Adrenal gland (tissue), 5 donors: ENCODE measurements at regions not wholly inside any gene's neighbourhood (a gene's known extent, or its start where the extent isn't known, plus 50 kb on each side); places are given as distances from the start of the nearest gene placed in this dataset.

ENCODE experiments used
- POLR2A ChIP-seq, 2 donors: fragments of 450-650 bp; IDR thresholded peaks; one replicate each; pipeline ENCODE4 v1.6.1; 2017; ENCODE audit warnings: antibody characterized with exemption in 2 of 2, mild to moderate bottlenecking in 2 of 2, moderate library complexity in 1 of 2
- TF ChIP-seq, protein P1 (sequence below), 6 experiments: fragments of 450-650 bp in 4 of 6; fragments of 200-600 bp in 2 of 6; sonication (generic) in 1 of 6; IDR thresholded peaks; 1 replicate in 5 of 6; 2 replicates in 1 of 6; pipeline versions ENCODE4 v1.5.1 to v1.8.0; 2016 to 2021; ENCODE audit warnings: antibody characterized with exemption in 6 of 6, mild to moderate bottlenecking in 2 of 6, moderate library complexity in 1 of 6
- donor health status: DM: no; HTN: no; CAD: no.

GRCh38 chr3:25023876-25024275 lies 404.2 kb upstream of the RARB start:
- TF ChIP-seq POLR2A (IDR thresholded peaks at IDR 0.05), result no peak
- TF ChIP-seq, protein P1, sequence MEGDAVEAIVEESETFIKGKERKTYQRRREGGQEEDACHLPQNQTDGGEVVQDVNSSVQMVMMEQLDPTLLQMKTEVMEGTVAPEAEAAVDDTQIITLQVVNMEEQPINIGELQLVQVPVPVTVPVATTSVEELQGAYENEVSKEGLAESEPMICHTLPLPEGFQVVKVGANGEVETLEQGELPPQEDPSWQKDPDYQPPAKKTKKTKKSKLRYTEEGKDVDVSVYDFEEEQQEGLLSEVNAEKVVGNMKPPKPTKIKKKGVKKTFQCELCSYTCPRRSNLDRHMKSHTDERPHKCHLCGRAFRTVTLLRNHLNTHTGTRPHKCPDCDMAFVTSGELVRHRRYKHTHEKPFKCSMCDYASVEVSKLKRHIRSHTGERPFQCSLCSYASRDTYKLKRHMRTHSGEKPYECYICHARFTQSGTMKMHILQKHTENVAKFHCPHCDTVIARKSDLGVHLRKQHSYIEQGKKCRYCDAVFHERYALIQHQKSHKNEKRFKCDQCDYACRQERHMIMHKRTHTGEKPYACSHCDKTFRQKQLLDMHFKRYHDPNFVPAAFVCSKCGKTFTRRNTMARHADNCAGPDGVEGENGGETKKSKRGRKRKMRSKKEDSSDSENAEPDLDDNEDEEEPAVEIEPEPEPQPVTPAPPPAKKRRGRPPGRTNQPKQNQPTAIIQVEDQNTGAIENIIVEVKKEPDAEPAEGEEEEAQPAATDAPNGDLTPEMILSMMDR (IDR thresholded peaks at IDR 0.05), result no peak
